PC-3 (cell line): ENCODE measurements at regions not wholly inside any gene's neighbourhood (a gene's known extent, or its start where the extent isn't known, plus 50 kb on each side); places are given as distances from the start of the nearest gene placed in this dataset.
A peak's percentile ranks its signal among the peaks of the same experiment; 100 is the strongest.

Experiments used
- ATAC-seq: fragments of 200-7000 bp; cut with Tn5 transposase; 2 replicates; pipeline ENCODE4 v1.9.1; 2020; ENCODE audit warnings: mild to moderate bottlenecking, moderate library complexity
- BruUV-seq: library from RNA; stranded (reverse); fragments of 400-500 nt; replicated peaks from 2 replicates; lab custom pipeline; 2021; lab: Mats Ljungman, UMichigan
- CTCF ChIA-PET: fragments of 300-600 bp; sonication (Branson Sonifier 250); formaldehyde crosslinking; loops from one replicate; lab custom pipeline; 2022; ENCODE audit warnings: antibody characterized with exemption; lab: Charles Lee
- POLR2A ChIA-PET: fragments of 300-600 bp; sonication (Branson Sonifier 250); formaldehyde crosslinking; loops from one replicate; lab custom pipeline; 2022; ENCODE audit warnings: antibody characterized with exemption; ENCODE audit not compliant: unreplicated experiment; lab: Charles Lee
- DNase-seq: peaks from one replicate; pipeline ENCODE4 v3.0.0-alpha.2; 2015
- H2AFZ ChIP-seq: fragments of 300-600 bp; sonication (generic); 2 replicates; pipeline ENCODE4 v1.6.0; 2016; ENCODE audit warnings: antibody characterized with exemption, low read length
- H3F3A ChIP-seq: fragments of 300-600 bp; sonication (generic); one replicate; pipeline ENCODE4 v1.6.0; 2017; ENCODE audit warnings: antibody characterized with exemption, low read length, control low read depth, mild to moderate bottlenecking; ENCODE audit not compliant: unreplicated experiment
- H3K27ac ChIP-seq: fragments of 300-600 bp; sonication (generic); 2 replicates; pipeline ENCODE4 v1.5.1; 2016; ENCODE audit warnings: mild to moderate bottlenecking, low read length
- H3K27me3 ChIP-seq: fragments of 300-600 bp; sonication (generic); 2 replicates; pipeline ENCODE4 v1.6.1; 2016; ENCODE audit warnings: low read length, mixed read lengths
- H3K36me3 ChIP-seq: fragments of 300-600 bp; sonication (generic); 2 replicates; pipeline ENCODE4 v1.6.1; 2016; ENCODE audit warnings: low read depth, mixed run types, low read length, mixed read lengths
- H3K4me1 ChIP-seq: fragments of 300-600 bp; sonication (generic); 2 replicates; pipeline ENCODE4 v1.5.1; 2016; ENCODE audit warnings: low read length; ENCODE audit not compliant: insufficient read depth
- H3K4me2 ChIP-seq: fragments of 300-600 bp; sonication (generic); 2 replicates; pipeline ENCODE4 v1.6.0; 2016; ENCODE audit warnings: low read length
- H3K4me3 ChIP-seq: fragments of 300-600 bp; sonication (generic); 2 replicates; pipeline ENCODE4 v1.5.1; 2016; ENCODE audit warnings: mild to moderate bottlenecking, low read length, mixed read lengths
- H3K79me2 ChIP-seq: fragments of 300-600 bp; sonication (generic); 2 replicates; pipeline ENCODE4 v1.6.1; 2017; ENCODE audit warnings: low read length, mixed read lengths
- H3K9ac ChIP-seq: fragments of 300-600 bp; sonication (generic); 2 replicates; pipeline ENCODE4 v1.6.0; 2016; ENCODE audit warnings: mild to moderate bottlenecking, low read length
- H3K9me2 ChIP-seq: fragments of 300-600 bp; sonication (generic); replicated peaks from 2 replicates; pipeline ENCODE4 v1.6.1; 2016; ENCODE audit warnings: mixed run types, low read length, mixed read lengths
- H3K9me3 ChIP-seq: fragments of 300-600 bp; sonication (generic); 2 replicates; pipeline ENCODE4 v1.6.1; 2016; ENCODE audit warnings: low read length, mixed read lengths
- H4K20me1 ChIP-seq: fragments of 300-600 bp; sonication (generic); 2 replicates; pipeline ENCODE4 v1.6.1; 2016; ENCODE audit warnings: low read length, mixed read lengths
- CTCF ChIP-seq: fragments of 300-600 bp; sonication (generic); conservative IDR thresholded peaks from 2 replicates; pipeline ENCODE4 v1.5.1; 2017; ENCODE audit warnings: antibody characterized with exemption, low read depth, mild to moderate bottlenecking, low read length
- EZH2 ChIP-seq: fragments of 300-600 bp; sonication (generic); IDR thresholded peaks from one replicate; pipeline ENCODE4 v1.6.1; 2017; ENCODE audit warnings: antibody characterized with exemption, mild to moderate bottlenecking, low read length; ENCODE audit not compliant: unreplicated experiment
- EZH2phosphoT487 ChIP-seq: fragments of 300-600 bp; sonication (generic); IDR thresholded peaks from 2 replicates; pipeline ENCODE4 v1.6.1; 2018; ENCODE audit warnings: mild to moderate bottlenecking, antibody characterized with exemption, low read length, borderline replicate concordance
- intact Hi-C: fragments of 100-400 bp; cut with micrococcal nuclease; formaldehyde crosslinking; loops from 2 replicates; pipeline ENCODE4 v1.9.0; 2023

GRCh38 chr12:73612551-73612950 is 925.1 kb upstream of the ATXN7L3B start:
- peak; percentile 15 for DNase-seq
- Histone ChIP-seq H4K20me1 (no peaks in the 10 kb centered on the region), H3K27me3 (no peaks in the 10 kb centered on the region), H3K9me3 (no peaks in the 10 kb centered on the region), H3K4me2 (no peak overlapping the region), H3K79me2 (no peaks in the 10 kb centered on the region), H3K4me3 (no peak overlapping the region), H3K4me1 (no peaks in the 10 kb centered on the region), H3K36me3 (no peaks in the 10 kb centered on the region), H2AFZ (no peak overlapping the region), H3K9me2 (no peaks in the 10 kb centered on the region), H3K9ac (no peak overlapping the region), H3K27ac (no peak overlapping the region), H3F3A (no peaks in the 10 kb centered on the region)
- intact Hi-C loops, result no loop called here
- BruUV-seq, result no TSS peak
- ChIA-PET CTCF (no interaction called here), POLR2A (no interaction called here)
- no peak for TF ChIP-seq EZH2phosphoT487
- TF ChIP-seq CTCF, result no peak
- no peak for TF ChIP-seq EZH2
- no peak; the same call in 1 of the 2 replicates for ATAC-seq

GRCh38 chr12:73623421-73623820 is 914.2 kb upstream of the ATXN7L3B start:
- BruUV-seq, result no TSS peak
- Histone ChIP-seq H3K9ac (no peak overlapping the region), H3K4me1 (no peaks in the 10 kb centered on the region), H3K4me3 (no peak overlapping the region), H3K79me2 (no peaks in the 10 kb centered on the region), H3F3A (no peaks in the 10 kb centered on the region), H3K36me3 (no peaks in the 10 kb centered on the region), H3K9me3 (no peaks in the 10 kb centered on the region), H3K27ac (no peak overlapping the region), H3K9me2 (no peaks in the 10 kb centered on the region), H3K4me2 (no peak overlapping the region), H3K27me3 (no peaks in the 10 kb centered on the region), H2AFZ (no peak overlapping the region), H4K20me1 (no peaks in the 10 kb centered on the region)
- TF ChIP-seq EZH2phosphoT487, result no peak
- TF ChIP-seq EZH2, result no peak
- TF ChIP-seq CTCF, result no peak
- DNase-seq (no peak), ATAC-seq (no peak)
- CTCF ChIA-PET, result no interaction called here
- POLR2A ChIA-PET, result no interaction called here
- intact Hi-C loops, result no loop called here

GRCh38 chr12:73625226-73625625 is 912.4 kb upstream of the ATXN7L3B start:
- TF ChIP-seq CTCF (no peak), EZH2 (no peak), EZH2phosphoT487 (no peak)
- ATAC-seq (no peak), DNase-seq (no peak)
- no peak overlapping the region for H2AFZ ChIP-seq
- BruUV-seq, result no TSS peak
- H3K36me3 ChIP-seq, result no peaks in the 10 kb centered on the region
- no peak overlapping the region for H3K9ac ChIP-seq
- no peaks in the 10 kb centered on the region for H3K4me1 ChIP-seq
- H3K9me3 ChIP-seq, result no peaks in the 10 kb centered on the region
- H3F3A ChIP-seq, result no peaks in the 10 kb centered on the region
- H3K79me2 ChIP-seq, result no peaks in the 10 kb centered on the region
- no peaks in the 10 kb centered on the region for H3K9me2 ChIP-seq
- H3K27ac ChIP-seq, result no peak overlapping the region
- ChIA-PET POLR2A (no interaction called here), CTCF (no interaction called here)
- no peaks in the 10 kb centered on the region for H3K27me3 ChIP-seq
- H3K4me3 ChIP-seq, result no peak overlapping the region
- intact Hi-C loops, result no loop called here
- H3K4me2 ChIP-seq, result no peak overlapping the region
- H4K20me1 ChIP-seq, result no peaks in the 10 kb centered on the region
